ENCODE measurements at regions not wholly inside any gene's neighbourhood (a gene's known extent, or its start where the extent isn't known, plus 50 kb on each side); places are given as distances from the start of the nearest gene placed in this dataset.
"Not testable (repeated sequence)": the region's sequence is repeated elsewhere in the genome, so short reads cannot be mapped to it uniquely, and the experiment has no call there.

DNA sequence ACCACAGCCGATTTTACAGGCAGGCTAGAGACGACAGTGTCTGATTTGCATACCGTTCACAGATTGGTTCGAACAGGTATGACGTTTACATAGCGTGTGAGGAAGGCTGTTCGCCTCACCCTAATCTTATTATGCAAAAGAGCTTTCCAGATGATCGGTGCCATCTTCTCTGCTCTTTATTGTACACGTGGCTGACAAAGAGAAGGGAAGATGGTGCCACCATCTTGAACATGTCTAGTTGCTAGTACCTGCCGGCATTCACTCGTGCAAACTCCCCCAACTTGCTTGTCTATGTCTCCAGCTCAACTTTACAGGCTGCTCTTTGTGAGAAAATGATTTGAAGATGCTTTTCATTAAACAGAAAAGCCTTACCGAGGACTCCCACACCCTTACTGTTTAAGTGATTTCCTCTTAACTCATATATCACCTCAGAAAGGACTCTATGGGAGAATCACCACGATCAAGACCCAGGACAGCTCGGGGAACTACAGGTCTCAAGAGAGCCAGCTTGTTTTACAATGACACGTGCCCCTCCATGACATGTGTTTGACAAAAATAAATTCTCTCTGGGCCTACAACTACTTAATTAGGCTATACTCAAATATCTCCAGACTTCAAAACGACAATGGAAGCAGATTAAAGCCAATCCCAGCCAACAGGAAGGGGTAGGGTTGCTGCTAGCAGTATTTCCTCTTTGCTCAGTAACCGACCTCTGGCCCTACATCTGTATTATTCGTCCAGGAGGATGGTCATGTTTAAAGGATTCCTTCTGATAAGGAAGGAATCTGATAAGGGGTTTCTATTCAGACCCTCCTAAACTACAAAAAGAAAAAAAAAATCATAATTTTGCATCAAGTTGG, 480.6 kb downstream of the TMEM114 start:
- no peak for DNase-seq

DNA sequence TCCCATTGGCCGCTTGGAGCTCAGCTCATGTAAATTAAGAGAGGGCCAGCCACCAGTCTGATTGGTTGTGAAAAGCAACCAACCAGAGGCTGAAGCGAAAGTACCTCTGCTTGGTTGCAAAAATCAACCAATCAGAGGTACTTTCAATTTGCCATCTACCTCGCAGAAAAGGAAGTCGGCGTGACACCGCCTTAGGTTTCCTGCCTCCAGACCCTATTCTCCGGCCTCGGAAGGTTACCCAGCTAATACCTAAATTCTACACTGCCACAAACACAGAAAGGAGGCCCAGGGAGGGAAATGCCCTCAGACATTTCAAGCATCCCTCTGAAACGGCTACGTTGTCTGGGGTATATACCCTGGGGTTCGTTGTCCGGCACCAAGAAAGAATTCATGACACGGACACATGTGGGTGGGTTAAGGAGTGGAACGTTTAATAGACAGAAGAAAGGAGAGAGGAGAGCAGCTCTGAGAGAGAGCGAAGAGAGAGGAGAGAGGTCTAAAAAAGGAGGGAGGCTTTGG, 481.3 kb downstream of the TMEM114 start:
- no peak for DNase-seq

DNA sequence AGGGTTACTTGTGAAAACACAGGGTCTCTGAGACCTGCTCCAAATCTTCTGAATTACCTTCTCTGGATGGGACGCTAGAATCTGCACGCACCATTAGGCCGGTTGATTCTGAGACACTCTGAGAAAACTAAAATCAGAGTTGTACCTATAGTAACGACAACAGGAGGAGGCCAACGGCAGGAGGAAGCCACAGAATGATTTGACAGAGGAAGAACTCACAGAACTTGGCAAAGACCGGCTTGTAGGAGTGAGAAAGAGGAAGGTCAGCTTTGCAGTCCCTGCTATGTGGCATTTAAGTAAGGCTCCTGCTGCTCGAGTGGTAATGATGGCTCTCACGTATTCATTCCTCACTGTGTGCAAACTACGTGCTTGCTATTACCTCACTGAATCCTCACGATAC, 483.0 kb downstream of the TMEM114 start:
- no peak for DNase-seq

DNA sequence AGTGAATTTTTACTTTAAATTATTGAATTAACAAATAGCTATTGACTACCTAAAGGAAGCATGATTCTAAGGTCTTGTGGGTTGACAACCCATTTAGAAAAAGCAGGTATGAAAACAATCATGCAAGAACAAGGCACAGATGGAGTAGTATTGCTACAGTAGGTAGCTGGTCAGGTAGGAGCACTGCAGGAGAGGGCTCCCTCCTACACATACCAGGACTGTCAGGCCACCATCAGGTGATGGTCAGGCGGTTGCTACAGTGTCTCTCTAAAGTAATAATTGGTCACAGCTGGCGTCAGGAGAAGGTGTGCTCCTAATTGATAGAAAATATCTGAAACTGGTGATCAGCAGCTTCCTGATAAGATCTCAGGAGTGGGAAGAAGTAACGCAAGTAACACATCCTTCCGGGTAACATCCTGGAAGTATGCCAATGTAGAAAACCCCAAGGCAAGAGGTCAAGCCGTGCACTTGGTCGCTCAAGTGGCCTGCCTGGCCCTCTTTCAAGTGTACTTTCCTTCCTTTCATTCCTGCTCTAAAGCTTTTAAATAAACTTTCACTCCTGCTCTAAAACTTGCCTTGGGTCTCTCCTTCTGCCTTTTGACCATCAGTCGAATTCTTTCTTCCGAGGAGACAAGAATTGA, 486.5 kb downstream of the TMEM114 start:
- DNase-seq = no peak

DNA sequence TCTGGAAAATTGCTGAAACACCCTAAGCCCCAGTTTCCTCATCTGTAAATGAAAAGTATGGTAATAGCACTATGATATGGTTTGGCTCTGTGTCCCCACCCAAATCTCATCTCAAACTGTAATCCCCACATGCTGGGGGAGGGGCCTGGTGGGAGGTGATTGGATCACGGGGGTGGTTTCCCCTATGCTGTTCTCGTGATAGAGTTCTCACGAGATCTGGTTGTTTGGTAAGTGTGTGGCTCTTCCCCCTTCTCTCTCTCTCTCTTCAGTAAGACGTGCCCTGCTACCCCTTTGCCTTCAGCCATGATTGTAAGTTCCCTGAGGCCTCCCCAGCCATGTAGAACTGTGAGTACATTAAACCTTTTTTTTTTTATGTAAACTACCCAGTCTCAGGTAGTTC, 490.7 kb downstream of the TMEM114 start:
- no peak for DNase-seq

DNA sequence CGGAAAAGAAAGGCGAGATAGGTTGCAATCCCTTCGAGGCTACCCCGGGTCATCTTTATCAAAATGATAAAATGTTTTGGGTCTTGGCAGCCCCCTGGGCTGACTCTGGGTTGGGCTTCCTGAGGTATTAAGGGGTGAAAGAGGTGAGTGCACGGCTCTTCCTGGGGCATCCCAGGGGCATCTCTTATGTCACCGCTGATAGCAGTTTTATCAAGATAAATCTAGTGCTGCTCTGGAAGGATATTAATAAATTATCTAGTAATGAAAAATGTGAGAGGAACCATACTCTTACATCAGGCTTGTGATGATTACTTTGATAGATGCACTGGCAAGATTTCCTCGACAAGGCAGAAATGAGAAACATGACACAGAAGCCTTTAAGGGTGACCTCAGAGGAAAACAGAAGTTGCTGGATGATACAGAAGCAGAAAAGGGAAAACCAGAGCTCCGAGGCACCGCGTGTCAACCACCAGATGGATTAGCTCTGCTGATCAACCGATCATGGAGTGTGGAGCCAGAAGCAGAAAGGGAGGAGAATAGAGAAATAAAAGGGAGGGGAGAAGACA, 491.3 kb downstream of the TMEM114 start:
- no peak for DNase-seq

DNA sequence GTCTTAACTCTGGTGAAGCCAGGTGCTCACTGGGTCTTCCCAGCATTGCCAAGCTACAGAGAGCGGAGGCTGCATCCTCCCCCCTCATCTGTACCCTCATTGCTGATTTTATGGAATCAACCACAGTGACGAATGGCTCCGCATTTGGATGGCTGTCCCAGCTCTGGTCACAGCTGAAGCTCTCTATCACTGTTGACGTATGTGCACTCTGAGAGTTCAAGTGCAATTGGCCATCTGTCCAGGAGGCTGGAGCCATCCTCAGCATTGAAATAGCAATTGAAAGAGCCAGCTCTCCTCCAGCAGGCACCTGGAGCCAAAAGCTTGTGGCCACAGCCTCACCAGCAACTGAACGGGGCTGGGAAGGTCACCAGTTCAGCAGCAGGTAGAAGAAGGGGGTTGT, 494.1 kb downstream of the TMEM114 start:
- DNase-seq = no peak

DNA sequence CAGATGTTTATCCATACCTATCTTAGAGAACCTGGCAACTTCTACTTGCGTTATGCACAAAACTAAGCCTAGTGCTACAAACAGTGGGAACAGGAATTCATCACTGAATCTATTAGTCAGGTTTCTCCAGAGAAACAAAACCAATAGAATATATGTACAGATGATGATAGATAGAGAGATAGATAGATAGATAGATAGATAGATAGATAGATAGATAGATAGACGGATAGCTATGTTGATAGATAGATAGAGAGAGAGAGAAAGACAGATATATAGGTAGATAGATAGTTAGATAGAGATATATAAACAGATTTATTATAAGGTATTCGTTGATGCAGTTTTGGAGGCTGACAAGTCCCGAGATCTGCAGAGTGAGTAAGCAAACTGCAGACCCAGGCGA, 495.6 kb downstream of the TMEM114 start:
- no peak for DNase-seq

DNA sequence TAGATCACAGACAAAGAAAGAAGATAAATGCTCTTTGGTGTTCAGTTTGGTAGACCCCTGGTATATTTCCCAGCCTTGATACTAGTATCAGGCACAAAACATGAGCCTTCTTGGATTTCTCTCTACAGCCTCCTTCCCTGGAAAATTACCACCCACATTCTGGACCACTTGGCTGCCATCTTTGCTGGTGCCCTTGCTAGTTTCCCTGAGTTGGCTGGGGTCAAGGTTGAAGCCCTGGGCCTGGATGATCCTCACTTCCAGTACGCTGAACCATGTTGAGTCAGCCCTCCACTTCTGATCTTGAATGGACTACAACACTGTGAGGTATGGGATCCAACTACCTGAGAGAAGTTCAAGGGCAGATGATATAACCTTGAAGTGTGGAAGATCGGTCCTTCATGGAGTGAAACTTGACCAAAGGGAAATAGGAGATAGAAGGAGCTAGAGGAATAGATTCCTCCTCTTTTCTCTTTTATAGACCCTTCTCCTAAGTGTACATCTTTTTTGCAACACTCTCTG, 501.4 kb downstream of the TMEM114 start:
- no peak for DNase-seq

DNA sequence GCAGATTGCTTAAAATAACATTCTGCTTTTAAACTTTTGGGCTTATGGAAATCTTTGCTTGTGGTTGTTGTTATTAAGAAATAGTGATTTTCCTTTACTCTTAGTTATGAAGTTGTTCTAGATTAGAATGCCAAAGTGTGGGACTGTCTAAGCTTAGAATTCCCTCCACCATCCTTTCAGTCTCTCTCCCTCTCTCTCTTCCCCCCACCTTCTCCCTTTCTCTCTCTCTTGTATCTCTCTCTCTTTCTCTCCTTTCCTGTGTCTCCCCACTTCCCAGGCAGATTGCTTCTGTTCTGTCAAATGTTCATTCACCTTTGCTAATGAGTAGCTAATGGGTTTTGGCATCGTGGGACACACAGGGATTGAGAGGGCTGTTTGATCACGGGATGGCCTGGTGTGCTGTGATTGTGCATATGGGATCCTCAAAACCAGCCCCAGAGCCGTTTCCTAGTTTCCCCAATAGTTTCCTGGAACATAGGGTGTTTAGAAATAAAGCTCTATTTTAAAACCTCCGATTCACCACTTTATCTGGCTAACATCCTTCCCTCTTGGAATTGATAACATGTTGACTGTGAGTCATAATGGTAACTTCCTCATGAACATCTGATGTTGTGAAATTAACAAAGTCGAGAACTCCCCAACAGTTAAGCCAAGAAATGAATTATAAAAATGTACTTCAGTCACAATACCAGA, 502.6 kb downstream of the TMEM114 start:
- DNase-seq = no peak

DNA sequence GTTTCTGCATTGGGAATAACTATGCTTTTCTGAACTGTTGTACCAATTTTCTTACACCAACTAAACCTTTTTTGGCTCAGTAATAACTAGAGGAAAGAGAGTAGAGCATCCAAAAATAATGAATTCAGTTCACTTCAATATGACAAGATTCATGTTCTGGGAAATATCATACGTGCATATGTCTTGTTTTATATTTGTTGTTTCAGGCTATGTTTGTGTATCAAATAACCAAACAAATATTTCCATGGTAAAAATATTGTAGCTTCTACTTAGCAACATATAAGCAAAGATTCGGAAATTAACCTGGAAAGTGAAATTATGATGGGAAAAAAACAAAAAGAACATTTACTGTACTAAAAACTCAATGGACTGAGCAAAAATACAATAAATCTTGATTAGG, 503.2 kb downstream of the TMEM114 start:
- no peak for DNase-seq

DNA sequence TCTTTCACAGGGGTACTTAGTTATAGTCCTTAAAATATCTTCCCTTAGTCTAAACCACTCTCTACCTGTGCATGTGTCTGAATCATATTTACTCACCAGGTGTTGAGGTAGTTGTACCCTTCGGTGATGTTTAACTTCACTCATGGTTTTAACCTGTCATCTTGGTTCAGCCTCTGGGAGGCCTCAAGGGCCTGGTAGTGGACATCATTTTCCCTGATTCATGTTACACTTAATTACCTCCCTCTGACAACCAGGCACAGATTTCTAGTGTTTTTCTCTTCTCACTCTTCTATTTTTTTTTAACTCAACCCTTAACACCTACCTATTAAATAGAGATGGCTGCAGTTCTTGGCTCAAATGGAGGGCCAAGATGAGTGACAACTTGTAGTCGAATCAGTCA, 505.4 kb downstream of the TMEM114 start:
- no peak for DNase-seq

DNA sequence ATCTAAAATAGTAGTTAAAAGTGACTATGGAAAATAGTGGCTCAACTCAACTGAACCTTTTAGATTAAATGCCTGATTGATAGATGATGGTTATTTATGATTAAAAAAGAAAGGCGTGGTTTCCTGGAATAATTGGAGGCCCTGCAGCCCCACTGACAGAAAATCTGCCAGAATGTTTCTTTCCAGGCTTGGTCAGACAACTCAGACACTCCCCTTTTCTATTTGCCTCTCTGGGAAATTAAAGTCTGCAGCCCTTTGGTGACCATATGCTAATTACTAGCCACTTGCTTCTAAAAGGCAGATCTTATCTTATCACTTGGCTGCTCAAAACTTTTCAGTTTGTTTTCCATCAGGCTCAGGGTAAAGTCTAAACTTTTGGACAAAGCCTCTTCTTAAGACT, 506.0 kb downstream of the TMEM114 start:
- DNase-seq = no peak

DNA sequence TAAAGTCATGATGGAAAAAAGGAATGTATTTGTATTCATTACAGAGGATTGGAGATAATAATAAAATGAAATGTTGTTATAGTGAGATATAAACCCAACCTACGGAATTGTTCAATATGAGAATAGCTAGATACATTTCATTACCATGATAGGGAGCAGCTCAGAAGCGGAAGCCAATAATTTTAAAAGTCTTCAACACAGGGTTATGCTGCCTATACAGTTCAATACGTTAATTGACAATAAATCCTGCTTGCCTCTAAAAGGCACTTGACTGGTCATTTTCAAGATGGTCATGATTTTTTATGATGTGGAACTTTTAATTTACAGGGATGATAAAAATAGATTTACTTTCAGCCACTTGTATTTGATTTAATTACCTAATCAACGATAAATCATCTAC, 506.8 kb downstream of the TMEM114 start:
- no peak for DNase-seq

DNA sequence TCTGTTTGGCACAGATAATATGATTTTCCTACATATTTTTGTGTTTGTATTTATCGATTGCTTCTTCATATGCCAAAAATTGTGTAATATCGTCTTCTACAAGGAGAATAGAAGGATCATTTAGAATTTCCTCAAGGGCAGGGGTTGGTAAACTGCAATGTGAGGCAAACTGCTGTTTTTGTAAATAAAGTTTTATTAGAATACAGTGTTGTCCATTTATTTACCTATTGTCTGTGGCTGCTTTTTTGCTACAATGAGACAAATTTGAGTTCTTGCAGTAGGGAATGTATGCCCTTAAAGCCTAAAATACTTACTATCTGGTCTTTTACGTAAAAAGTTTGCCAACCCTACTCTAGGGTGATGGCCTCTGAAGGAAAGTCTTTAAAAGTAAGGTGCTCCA, 509.5 kb downstream of the TMEM114 start:
- DNase-seq = no peak

DNA sequence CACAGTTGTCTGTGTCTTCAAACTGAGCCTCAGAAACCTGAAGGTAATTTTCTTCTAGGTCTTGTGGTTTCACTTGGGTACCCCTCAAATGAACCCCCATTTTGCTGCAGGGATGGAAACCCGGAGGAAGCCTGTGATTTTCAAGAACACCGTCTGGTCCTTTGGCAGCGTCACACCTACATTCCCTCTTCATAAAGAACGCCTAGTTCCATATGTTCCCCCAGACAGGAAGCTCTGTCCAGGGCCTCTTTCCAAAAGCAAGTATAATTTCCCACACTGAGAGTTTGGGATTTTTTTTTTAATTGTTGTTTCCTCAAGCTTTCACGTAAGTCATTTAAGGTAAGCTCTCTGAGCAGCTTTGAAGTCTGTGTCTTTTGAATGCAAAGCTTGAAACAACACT, 515.0 kb downstream of the TMEM114 start:
- DNase-seq = no peak

DNA sequence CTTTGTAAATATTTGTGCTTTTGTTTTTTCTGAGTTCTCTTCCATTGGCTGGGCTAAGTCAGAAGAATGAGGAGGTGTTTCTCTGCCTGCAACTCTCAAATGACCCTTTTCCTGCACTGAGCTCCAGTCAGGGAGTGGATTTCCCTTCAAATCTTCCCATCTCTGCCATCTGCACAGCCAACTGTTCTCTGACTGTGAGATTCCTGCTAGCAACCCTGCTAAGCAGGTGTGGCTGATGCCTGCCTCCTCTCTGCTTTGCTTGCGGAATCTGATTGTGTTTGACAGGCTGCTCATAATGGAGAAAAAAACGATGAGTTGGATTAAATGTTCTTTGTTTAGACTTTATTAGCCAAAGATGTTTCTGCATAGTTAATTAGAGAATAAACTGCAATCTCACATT, 519.8 kb downstream of the TMEM114 start:
- no peak for DNase-seq

DNA sequence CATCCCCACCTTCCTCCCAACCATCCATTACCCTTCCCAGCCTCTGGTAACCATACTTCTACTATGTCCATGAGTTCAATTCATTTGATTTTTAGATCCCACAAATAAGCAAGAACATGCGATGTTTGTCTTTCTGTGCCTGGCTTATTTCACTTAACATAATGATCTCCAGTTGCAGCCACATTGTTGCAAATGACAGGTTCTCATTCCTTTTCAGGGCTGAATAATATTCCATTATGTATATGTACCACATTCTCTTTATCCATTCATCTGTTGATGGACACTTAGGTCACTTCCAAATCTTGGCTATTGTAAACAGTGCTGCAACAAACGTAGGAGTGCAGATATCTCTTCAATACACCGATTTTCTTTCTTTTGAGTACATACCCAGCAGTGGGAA, 522.1 kb downstream of the TMEM114 start:
- DNase-seq = not testable (repeated sequence)

DNA sequence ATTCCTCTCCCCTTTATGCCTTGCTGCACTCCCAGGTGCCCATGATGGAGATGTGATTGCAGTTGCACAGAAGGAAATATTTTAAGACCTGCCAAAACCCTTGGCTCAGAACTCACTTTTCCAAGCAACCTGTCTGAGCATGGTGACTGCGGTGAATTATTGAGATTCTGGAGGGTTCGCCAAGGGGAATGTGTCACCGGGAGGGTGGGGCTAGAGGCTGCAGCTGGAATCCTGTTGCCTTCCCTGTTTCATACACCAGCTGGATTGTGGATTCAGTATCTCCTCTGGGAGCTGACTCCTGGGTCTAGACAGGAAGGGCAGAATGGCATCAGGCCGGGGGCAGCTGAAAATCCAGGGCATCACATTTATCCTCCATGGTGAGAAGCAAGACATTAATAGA, 527.2 kb downstream of the TMEM114 start:
- no peak for DNase-seq

DNA sequence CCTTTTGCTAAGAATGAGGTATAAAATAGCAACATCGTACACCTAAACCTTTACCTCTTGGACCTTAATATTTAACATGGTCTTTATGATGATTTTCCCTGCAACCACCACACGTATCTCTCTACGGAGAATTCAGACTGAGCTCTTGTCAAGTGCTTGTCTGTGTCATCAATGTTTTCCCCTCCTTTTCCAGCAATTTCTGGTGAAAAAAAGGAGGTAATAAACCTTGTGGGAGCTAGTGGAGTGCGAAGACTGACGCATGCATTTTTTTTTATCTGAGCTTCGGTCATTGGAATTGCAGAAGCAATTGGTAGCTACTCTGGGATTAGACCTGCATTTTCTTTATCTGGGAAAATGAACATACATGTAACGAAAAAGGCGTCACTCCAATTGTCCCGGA, 527.6 kb downstream of the TMEM114 start:
- DNase-seq = no peak

DNA sequence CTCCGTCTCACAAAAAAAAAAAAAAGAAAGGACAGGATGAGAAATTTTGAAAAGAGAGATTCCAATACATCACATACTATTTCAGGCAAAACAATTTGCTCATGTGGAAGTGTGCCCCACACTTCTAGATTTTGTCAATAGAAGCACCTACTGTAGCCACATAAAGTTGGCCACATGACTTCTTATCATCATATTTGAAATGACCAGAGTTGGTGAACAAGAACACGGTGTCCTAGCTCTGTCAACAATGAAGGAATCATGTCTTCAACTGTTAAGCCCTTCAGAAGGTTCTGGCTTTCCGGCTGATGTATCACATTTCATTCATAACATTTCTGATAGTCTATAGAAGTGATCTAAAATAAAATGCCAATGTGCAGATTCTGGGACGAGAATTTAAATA, 534.5 kb downstream of the TMEM114 start:
- DNase-seq = no peak

DNA sequence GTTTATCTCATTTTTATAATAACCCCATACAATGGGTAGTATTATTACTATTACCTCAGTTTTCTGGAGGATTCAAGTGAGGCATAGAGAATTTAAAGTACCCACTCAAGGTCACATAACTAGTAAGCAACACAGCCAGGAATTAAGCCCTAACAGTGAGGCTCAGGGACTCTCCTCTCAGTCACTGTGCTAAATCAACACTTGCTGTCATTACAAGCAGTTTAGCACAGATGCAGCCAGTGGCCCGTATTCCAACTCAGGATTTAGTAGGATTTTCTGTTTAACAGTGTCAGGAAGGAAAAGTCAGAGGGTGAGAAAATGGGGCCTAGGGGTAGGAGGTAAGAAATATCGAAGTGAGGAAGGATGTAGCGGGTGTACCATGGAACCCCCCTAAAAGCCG, 536.9 kb downstream of the TMEM114 start:
- DNase-seq = no peak

DNA sequence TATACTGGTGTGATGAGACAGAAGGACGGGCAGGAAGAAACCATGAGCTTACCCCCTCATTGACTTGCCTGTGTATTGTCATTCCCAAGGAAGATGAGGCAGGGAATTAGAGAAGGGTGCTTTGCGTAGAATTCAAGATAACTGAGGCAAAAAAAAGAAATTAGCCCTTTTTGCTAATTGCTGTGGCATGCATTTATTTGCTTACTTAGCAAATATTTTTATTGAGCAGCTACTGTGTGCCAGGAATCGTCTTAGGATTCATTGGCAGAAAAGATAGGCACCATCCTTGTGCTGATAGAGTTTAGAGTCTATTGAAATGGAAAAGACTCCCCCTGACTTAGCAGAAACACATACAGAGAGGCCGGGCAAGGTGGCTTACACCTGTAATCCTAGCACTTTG, 541.9 kb downstream of the TMEM114 start:
- DNase-seq = no peak
